HL-60 (cell line): ENCODE measurements at regions not wholly inside any gene's neighbourhood (a gene's known extent, or its start where the extent isn't known, plus 50 kb on each side); places are given as distances from the start of the nearest gene placed in this dataset.

Experiments
- POLR2AphosphoS5 ChIP-seq: IDR thresholded peaks from 2 replicates; pipeline ENCODE4 v1.6.1; 2012; ENCODE audit warnings: low read depth
- SPI1 ChIP-seq: IDR thresholded peaks from 2 replicates; pipeline ENCODE4 v1.6.1; 2012; ENCODE audit warnings: low read depth, mild to moderate bottlenecking, borderline replicate concordance
- TF ChIP-seq, protein P1 (sequence below): IDR thresholded peaks from one replicate; pipeline ENCODE4 v1.5.1; 2011; ENCODE audit warnings: low read length, control low read depth, inconsistent platforms; ENCODE audit not compliant: insufficient read depth
- TF ChIP-seq, protein P2 (sequence below): IDR thresholded peaks from 2 replicates; pipeline ENCODE4 v1.6.1; 2012; ENCODE audit warnings: low read depth; ENCODE audit not compliant: insufficient replicate concordance

DNA sequence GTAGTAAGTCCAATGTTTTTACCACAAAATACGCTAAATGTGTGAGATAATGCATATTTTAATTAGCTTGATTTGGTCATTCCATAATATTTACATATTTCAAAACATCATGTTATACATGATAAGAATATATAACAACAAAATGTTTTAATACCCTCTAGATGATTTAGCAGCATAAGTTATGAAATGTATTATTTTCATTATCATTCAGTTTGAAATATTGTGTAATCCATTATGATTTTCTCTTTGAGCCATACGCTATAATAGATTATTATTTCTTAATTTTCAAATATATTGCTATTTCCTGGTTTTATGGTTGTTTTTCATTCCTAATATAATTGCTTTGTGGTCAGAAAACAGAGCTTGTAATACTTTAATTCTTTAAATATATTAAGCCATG is 163.3 kb upstream of the KCNQ5 start:
- TF ChIP-seq, protein P1, sequence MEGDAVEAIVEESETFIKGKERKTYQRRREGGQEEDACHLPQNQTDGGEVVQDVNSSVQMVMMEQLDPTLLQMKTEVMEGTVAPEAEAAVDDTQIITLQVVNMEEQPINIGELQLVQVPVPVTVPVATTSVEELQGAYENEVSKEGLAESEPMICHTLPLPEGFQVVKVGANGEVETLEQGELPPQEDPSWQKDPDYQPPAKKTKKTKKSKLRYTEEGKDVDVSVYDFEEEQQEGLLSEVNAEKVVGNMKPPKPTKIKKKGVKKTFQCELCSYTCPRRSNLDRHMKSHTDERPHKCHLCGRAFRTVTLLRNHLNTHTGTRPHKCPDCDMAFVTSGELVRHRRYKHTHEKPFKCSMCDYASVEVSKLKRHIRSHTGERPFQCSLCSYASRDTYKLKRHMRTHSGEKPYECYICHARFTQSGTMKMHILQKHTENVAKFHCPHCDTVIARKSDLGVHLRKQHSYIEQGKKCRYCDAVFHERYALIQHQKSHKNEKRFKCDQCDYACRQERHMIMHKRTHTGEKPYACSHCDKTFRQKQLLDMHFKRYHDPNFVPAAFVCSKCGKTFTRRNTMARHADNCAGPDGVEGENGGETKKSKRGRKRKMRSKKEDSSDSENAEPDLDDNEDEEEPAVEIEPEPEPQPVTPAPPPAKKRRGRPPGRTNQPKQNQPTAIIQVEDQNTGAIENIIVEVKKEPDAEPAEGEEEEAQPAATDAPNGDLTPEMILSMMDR, result no peak
- no peak for TF ChIP-seq POLR2AphosphoS5
- TF ChIP-seq, protein P2, sequence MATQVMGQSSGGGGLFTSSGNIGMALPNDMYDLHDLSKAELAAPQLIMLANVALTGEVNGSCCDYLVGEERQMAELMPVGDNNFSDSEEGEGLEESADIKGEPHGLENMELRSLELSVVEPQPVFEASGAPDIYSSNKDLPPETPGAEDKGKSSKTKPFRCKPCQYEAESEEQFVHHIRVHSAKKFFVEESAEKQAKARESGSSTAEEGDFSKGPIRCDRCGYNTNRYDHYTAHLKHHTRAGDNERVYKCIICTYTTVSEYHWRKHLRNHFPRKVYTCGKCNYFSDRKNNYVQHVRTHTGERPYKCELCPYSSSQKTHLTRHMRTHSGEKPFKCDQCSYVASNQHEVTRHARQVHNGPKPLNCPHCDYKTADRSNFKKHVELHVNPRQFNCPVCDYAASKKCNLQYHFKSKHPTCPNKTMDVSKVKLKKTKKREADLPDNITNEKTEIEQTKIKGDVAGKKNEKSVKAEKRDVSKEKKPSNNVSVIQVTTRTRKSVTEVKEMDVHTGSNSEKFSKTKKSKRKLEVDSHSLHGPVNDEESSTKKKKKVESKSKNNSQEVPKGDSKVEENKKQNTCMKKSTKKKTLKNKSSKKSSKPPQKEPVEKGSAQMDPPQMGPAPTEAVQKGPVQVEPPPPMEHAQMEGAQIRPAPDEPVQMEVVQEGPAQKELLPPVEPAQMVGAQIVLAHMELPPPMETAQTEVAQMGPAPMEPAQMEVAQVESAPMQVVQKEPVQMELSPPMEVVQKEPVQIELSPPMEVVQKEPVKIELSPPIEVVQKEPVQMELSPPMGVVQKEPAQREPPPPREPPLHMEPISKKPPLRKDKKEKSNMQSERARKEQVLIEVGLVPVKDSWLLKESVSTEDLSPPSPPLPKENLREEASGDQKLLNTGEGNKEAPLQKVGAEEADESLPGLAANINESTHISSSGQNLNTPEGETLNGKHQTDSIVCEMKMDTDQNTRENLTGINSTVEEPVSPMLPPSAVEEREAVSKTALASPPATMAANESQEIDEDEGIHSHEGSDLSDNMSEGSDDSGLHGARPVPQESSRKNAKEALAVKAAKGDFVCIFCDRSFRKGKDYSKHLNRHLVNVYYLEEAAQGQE, result no peak
- TF ChIP-seq SPI1, result no peak
